HG02642 (cell line): ENCODE measurements at regions not wholly inside any gene's neighbourhood (a gene's known extent, or its start where the extent isn't known, plus 50 kb on each side); places are given as distances from the start of the nearest gene placed in this dataset.
"Not testable (repeated sequence)": the region's sequence is repeated elsewhere in the genome, so short reads cannot be mapped to it uniquely, and the experiment has no call there.

Experiments
- ATAC-seq: cut with Tn5 transposase; IDR thresholded peaks from one replicate; pipeline ENCODE4 v1.9.1; 2021; ENCODE audit warnings: mild to moderate bottlenecking; ENCODE audit not compliant: unreplicated experiment, poor library complexity

GRCh38 chr21:28127175-28127785, 865.4 kb downstream of the LTN1 start:
- no peak for ATAC-seq

GRCh38 chr21:28126521-28127174, 866.0 kb downstream of the LTN1 start:
- no peak for ATAC-seq

- ATAC-seq = no peak
Observed at GRCh38 chr21:28124541-28124940, 868.1 kb downstream of the LTN1 start.

GRCh38 chr21:28118570-28118969, 874.1 kb downstream of the LTN1 start:
- ATAC-seq = no peak

- not testable (repeated sequence) for ATAC-seq
Observed at GRCh38 chr21:28114986-28115385, 877.7 kb downstream of the LTN1 start.

- no peak for ATAC-seq
Observed at GRCh38 chr21:28113718-28114117, 879.0 kb downstream of the LTN1 start.

- ATAC-seq = no peak
Observed at GRCh38 chr21:28112511-28112910, 880.2 kb downstream of the LTN1 start.

- no peak for ATAC-seq
Observed at GRCh38 chr21:28111151-28111619, 881.5 kb downstream of the LTN1 start.

GRCh38 chr21:28110716-28111115, 882.0 kb downstream of the LTN1 start:
- no peak for ATAC-seq

- ATAC-seq = no peak
Observed at GRCh38 chr21:28110074-28110473, 882.6 kb downstream of the LTN1 start.

- no peak for ATAC-seq
Observed at GRCh38 chr21:28106370-28106890, 886.2 kb downstream of the LTN1 start.

GRCh38 chr21:28104346-28104745, 888.3 kb downstream of the LTN1 start:
- ATAC-seq = no peak

- no peak for ATAC-seq
Observed at GRCh38 chr21:28100366-28100765, 892.3 kb downstream of the LTN1 start.

GRCh38 chr21:28099001-28099705, 893.5 kb downstream of the LTN1 start:
- ATAC-seq = no peak

- no peak for ATAC-seq
Observed at GRCh38 chr21:28091466-28091865, 901.2 kb downstream of the LTN1 start.

GRCh38 chr21:28090546-28090945, 902.1 kb downstream of the LTN1 start:
- no peak for ATAC-seq

GRCh38 chr21:28089599-28090441, 902.9 kb downstream of the LTN1 start:
- ATAC-seq = no peak

GRCh38 chr21:28086861-28087581, 905.7 kb downstream of the LTN1 start:
- no peak for ATAC-seq

- no peak for ATAC-seq
Observed at GRCh38 chr21:28084951-28085350, 907.7 kb downstream of the LTN1 start.

- no peak for ATAC-seq
Observed at GRCh38 chr21:28083350-28083749, 909.3 kb downstream of the LTN1 start.
